Panc1 (cell line): ENCODE measurements at regions not wholly inside any gene's neighbourhood (a gene's known extent, or its start where the extent isn't known, plus 50 kb on each side); places are given as distances from the start of the nearest gene placed in this dataset.

Experiments used
- ATAC-seq: fragments of 200-7000 bp; cut with Tn5 transposase; 2 replicates; pipeline ENCODE4 v1.9.1; 2020; ENCODE audit warnings: mild to moderate bottlenecking, moderate library complexity
- BruUV-seq: library from RNA; stranded (reverse); fragments of 400-500 nt; replicated peaks from 2 replicates; lab custom pipeline; 2021; lab: Mats Ljungman, UMichigan
- CTCF ChIA-PET: fragments of 300-600 bp; sonication (Branson Sonifier 250); formaldehyde crosslinking; loops from one replicate; lab custom pipeline; 2022; ENCODE audit warnings: antibody characterized with exemption; lab: Charles Lee
- POLR2A ChIA-PET: fragments of 300-600 bp; sonication (Branson Sonifier 250); formaldehyde crosslinking; loops from one replicate; lab custom pipeline; 2022; ENCODE audit warnings: antibody characterized with exemption; lab: Charles Lee
- DNase-seq: peaks from one replicate; pipeline ENCODE4 v3.0.0-alpha.2; 2010; ENCODE audit warnings: low read depth, low spot score
- H3K27ac ChIP-seq: 2 replicates; pipeline ENCODE4 v1.5.1; 2011; ENCODE audit warnings: mild to moderate bottlenecking, low read length, inconsistent platforms
- H3K27me3 ChIP-seq: fragments of 200-500 bp; sonication (Bioruptor generic); 2 replicates; pipeline ENCODE4 v1.6.0; 2014; ENCODE audit warnings: low read length, inconsistent platforms; ENCODE audit not compliant: control insufficient read depth, insufficient read depth
- H3K36me3 ChIP-seq: fragments of 200-500 bp; sonication (Bioruptor generic); 2 replicates; pipeline ENCODE4 v1.5.1; 2014; ENCODE audit warnings: inconsistent platforms, mild to moderate bottlenecking, low read length, moderate library complexity; ENCODE audit not compliant: control insufficient read depth, insufficient read depth
- H3K4me1 ChIP-seq: 2 replicates; pipeline ENCODE4 v1.5.1; 2011; ENCODE audit warnings: inconsistent platforms, mild to moderate bottlenecking, low read length, moderate library complexity; ENCODE audit not compliant: control insufficient read depth, insufficient read depth
- H3K4me3 ChIP-seq, 2 experiments: 2 replicates each; pipeline ENCODE4 v1.5.1; 2011 to 2012; ENCODE audit warnings: low read depth in 2 of 2, low read length in 2 of 2, mild to moderate bottlenecking in 2 of 2, inconsistent platforms in 1 of 2, moderate library complexity in 1 of 2
- H3K9me3 ChIP-seq: fragments of 200-500 bp; sonication (Bioruptor generic); 2 replicates; pipeline ENCODE4 v1.5.1; 2014; ENCODE audit warnings: low read depth, mild to moderate bottlenecking, inconsistent platforms, low read length, moderate library complexity; ENCODE audit not compliant: control insufficient read depth, insufficient read depth
- CTCF ChIP-seq: fragments of 450-650 bp; IDR thresholded peaks from 2 replicates; pipeline ENCODE4 v1.5.1; 2017; ENCODE audit warnings: mild to moderate bottlenecking
- POLR2AphosphoS5 ChIP-seq: IDR thresholded peaks from 2 replicates; pipeline ENCODE4 v1.6.1; 2012; ENCODE audit warnings: mild to moderate bottlenecking, low read depth, low read length, moderate library complexity
- SIN3A ChIP-seq: IDR thresholded peaks from 2 replicates; pipeline ENCODE4 v1.6.1; 2012; ENCODE audit warnings: low read depth, mild to moderate bottlenecking, low read length, moderate library complexity, borderline replicate concordance; ENCODE audit not compliant: insufficient read depth
- TCF7L2 ChIP-seq: IDR thresholded peaks from 2 replicates; pipeline ENCODE4 v1.6.1; 2011; ENCODE audit warnings: mild to moderate bottlenecking, low read depth, low read length, inconsistent platforms
- in situ Hi-C: cut with HindIII; loops from 2 replicates; pipeline ENCODE4 v1.10.0; 2016; ENCODE audit warnings: low sequenced_read_pairs, low pct_unique_long_range_greater_than_20kb
- intact Hi-C: fragments of 100-400 bp; cut with micrococcal nuclease; formaldehyde crosslinking; loops from one replicate; pipeline ENCODE4 v1.10.0; 2022; ENCODE audit not compliant: unreplicated experiment
- TF ChIP-seq, protein P1 (sequence below), 2 experiments: IDR thresholded peaks; 2 replicates each; pipeline ENCODE4 v1.6.1; 2011 to 2012; ENCODE audit warnings: low read depth in 2 of 2, control low read depth in 1 of 2, low read length in 1 of 2, mild to moderate bottlenecking in 1 of 2, moderate library complexity in 1 of 2; ENCODE audit not compliant: insufficient read depth in 1 of 2

GRCh38 chr13:55263045-55263444, 1877.7 kb upstream of the PRR20A start:
- ChIA-PET POLR2A (no interaction called here), CTCF (no interaction called here)
- Histone ChIP-seq H3K27me3 (no peaks in the 10 kb centered on the region), H3K9me3 (no peaks in the 10 kb centered on the region), H3K36me3 (no peaks in the 10 kb centered on the region), H3K4me1 (no peaks in the 10 kb centered on the region), H3K27ac (no peak overlapping the region), H3K4me3 (no peak overlapping the region)
- in situ Hi-C loops (no loop called here), intact Hi-C loops (no loop called here)
- DNase-seq (no peak), ATAC-seq (no peak)
- no TSS peak for BruUV-seq
- no peak for TF ChIP-seq CTCF
- TF ChIP-seq, protein P1, sequence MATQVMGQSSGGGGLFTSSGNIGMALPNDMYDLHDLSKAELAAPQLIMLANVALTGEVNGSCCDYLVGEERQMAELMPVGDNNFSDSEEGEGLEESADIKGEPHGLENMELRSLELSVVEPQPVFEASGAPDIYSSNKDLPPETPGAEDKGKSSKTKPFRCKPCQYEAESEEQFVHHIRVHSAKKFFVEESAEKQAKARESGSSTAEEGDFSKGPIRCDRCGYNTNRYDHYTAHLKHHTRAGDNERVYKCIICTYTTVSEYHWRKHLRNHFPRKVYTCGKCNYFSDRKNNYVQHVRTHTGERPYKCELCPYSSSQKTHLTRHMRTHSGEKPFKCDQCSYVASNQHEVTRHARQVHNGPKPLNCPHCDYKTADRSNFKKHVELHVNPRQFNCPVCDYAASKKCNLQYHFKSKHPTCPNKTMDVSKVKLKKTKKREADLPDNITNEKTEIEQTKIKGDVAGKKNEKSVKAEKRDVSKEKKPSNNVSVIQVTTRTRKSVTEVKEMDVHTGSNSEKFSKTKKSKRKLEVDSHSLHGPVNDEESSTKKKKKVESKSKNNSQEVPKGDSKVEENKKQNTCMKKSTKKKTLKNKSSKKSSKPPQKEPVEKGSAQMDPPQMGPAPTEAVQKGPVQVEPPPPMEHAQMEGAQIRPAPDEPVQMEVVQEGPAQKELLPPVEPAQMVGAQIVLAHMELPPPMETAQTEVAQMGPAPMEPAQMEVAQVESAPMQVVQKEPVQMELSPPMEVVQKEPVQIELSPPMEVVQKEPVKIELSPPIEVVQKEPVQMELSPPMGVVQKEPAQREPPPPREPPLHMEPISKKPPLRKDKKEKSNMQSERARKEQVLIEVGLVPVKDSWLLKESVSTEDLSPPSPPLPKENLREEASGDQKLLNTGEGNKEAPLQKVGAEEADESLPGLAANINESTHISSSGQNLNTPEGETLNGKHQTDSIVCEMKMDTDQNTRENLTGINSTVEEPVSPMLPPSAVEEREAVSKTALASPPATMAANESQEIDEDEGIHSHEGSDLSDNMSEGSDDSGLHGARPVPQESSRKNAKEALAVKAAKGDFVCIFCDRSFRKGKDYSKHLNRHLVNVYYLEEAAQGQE (IDR thresholded peaks at IDR 0.05; ENCODE audit: insufficient read depth in 1 of 2, low read depth in 2 of 2, low read length in 1 of 2): no peak
- TF ChIP-seq POLR2AphosphoS5: no peak
- TF ChIP-seq TCF7L2: no peak
- TF ChIP-seq SIN3A: no peak

GRCh38 chr13:55266644-55267043, 1874.1 kb upstream of the PRR20A start:
- CTCF ChIA-PET: no interaction called here
- no peak for ATAC-seq
- in situ Hi-C loops: no loop called here

More at GRCh38 chr13:55266644-55267043, 1874.1 kb upstream of the PRR20A start:
- intact Hi-C loops: no loop called here
- Histone ChIP-seq H3K36me3 (no peaks in the 10 kb centered on the region), H3K4me3 (no peak overlapping the region), H3K27ac (no peak overlapping the region), H3K9me3 (no peaks in the 10 kb centered on the region), H3K4me1 (no peaks in the 10 kb centered on the region), H3K27me3 (no peaks in the 10 kb centered on the region)
- BruUV-seq: no TSS peak
- no peak for DNase-seq
- POLR2A ChIA-PET: no interaction called here
- TF ChIP-seq, protein P1 (IDR thresholded peaks at IDR 0.05; ENCODE audit: insufficient read depth in 1 of 2, low read depth in 2 of 2, low read length in 1 of 2): no peak
- TF ChIP-seq CTCF: no peak
- no peak for TF ChIP-seq SIN3A
- no peak for TF ChIP-seq POLR2AphosphoS5
- TF ChIP-seq TCF7L2: no peak
